ENCODE measurements at regions not wholly inside any gene's neighbourhood (a gene's known extent, or its start where the extent isn't known, plus 50 kb on each side); places are given as distances from the start of the nearest gene placed in this dataset.

DNA sequence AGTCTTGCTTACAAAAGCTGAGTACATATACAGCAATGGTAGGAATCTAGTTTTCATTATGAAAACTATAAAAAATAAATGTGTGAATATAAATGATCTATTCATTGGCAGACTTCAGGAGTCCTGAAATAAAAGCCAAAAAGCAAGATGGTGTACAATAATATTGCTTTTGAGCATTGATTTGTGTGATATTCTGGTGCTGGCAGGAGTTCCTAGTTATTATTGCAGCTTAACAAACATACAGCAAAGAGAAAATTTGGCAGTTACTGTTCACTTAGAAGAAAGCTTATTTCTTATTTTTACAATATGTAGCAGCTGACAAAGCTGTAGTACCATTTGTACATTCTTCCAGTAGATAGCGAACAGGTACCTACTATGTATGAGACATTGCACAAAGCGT, 1518.9 kb upstream of the TENM4 start:
- WGBS, 2 experiments (ENCODE audit: extremely low coverage in 1 of 2, insufficient coverage in 1 of 2, insufficient read length in 1 of 2, insufficient replicate concordance in 2 of 2, low coverage in 1 of 2, low lambda C conversion rate in 2 of 2, missing lambda C conversion rate in 1 of 2), result 89% methylated on average over 2 of the region's 2 CpGs; no CpG with 5 or more reads in 1 of the 2 experiments
- no peak for FAIRE-seq

More for the DNA sequence above, 1518.9 kb upstream of the TENM4 start:
- Histone ChIP-seq H3K23me2 (ENCODE audit: low read depth, low read length) (no peaks in the 10 kb centered on the region), H4K20me1 (replicated peaks in 1 of 2; ENCODE audit: control insufficient read depth in 1 of 2, insufficient read depth in 2 of 2, low read length in 2 of 2) (no peaks in the 10 kb centered on the region), H2BK5ac (ENCODE audit: low read depth, low read length) (no peak overlapping the region), H3K4me2 (ENCODE audit: insufficient read depth in 1 of 2, low read depth in 2 of 2, low read length in 2 of 2) (no peak overlapping the region), H4K5ac (ENCODE audit: insufficient read length, low read depth, low read length) (no peak overlapping the region), H3K14ac (ENCODE audit: insufficient read length) (no peak overlapping the region), H3K4me1 (replicated peaks in 1 of 4; ENCODE audit: control insufficient read depth in 3 of 4, insufficient read depth in 4 of 4, low read length in 3 of 4) (no peaks in the 10 kb centered on the region), H3K9ac (replicated peaks in 1 of 4; ENCODE audit: extremely low read depth in 1 of 4, low read depth in 3 of 4, low read length in 3 of 4) (no peak overlapping the region), H4K91ac (replicated peaks; ENCODE audit: insufficient read length, low read length) (no peak overlapping the region), H2BK120ac (replicated peaks; ENCODE audit: low read depth, low read length) (no peak overlapping the region), H3K23ac (ENCODE audit: insufficient read length) (no peak overlapping the region), H3K27me3 (replicated peaks in 1 of 4; ENCODE audit: control insufficient read depth in 3 of 4, extremely low read depth in 1 of 4, insufficient read depth in 3 of 4, low read length in 3 of 4) (no peaks in the 10 kb centered on the region), H2BK12ac (ENCODE audit: low read depth, low read length) (no peak overlapping the region), H3K27ac (ENCODE audit: low read depth, low read length) (no peak overlapping the region), H3K36me3 (ENCODE audit: control insufficient read depth in 2 of 4, insufficient read depth in 4 of 4, low read length in 3 of 4) (no peaks in the 10 kb centered on the region), H2AFZ (ENCODE audit: low read length) (no peak overlapping the region), H3K4me3 (ENCODE audit: extremely low read depth in 1 of 4, insufficient read depth in 2 of 4, low read depth in 3 of 4, low read length in 4 of 4) (no peak overlapping the region), H3K4ac (replicated peaks; ENCODE audit: insufficient read length, low read depth, low read length) (no peak overlapping the region), H3K9me3 (ENCODE audit: insufficient read depth in 2 of 2, low read depth in 1 of 2, low read length in 1 of 2) (no peaks in the 10 kb centered on the region), H3K79me2 (ENCODE audit: control insufficient read depth in 1 of 2, insufficient read depth in 2 of 2, low read length in 2 of 2) (no peaks in the 10 kb centered on the region), H3K56ac (replicated peaks; ENCODE audit: insufficient read length, low read depth, low read length) (no peak overlapping the region), H2AK5ac (ENCODE audit: low read depth, low read length) (no peak overlapping the region), H3K79me1 (ENCODE audit: low read depth, low read length) (no peaks in the 10 kb centered on the region), H2BK15ac (ENCODE audit: low read length) (no peak overlapping the region), H3K18ac (ENCODE audit: extremely low read depth, low read length) (no peak overlapping the region), H4K8ac (ENCODE audit: extremely low read depth, insufficient read depth, low read length) (no peak overlapping the region), H2BK20ac (ENCODE audit: low read length) (no peak overlapping the region)
- no peak for DNase-seq (ENCODE audit: low read depth in 1 of 2, low spot score in 2 of 2)
- ChIA-PET CTCF (ENCODE audit: partially characterized antibody) (no interaction called here), POLR2A (ENCODE audit: partially characterized antibody) (no interaction called here)
- TF ChIP-seq KDM1A (IDR thresholded peaks at IDR 0.05; ENCODE audit: borderline replicate concordance, low read length), result no peak

Measured in H1 (cell line).